ENCODE measurements at regions not wholly inside any gene's neighbourhood (a gene's known extent, or its start where the extent isn't known, plus 50 kb on each side); places are given as distances from the start of the nearest gene placed in this dataset.
"Not testable (repeated sequence)": the region's sequence is repeated elsewhere in the genome, so short reads cannot be mapped to it uniquely, and the experiment has no call there.

GRCh38 chr7:56828078-56828860 lies 304.0 kb downstream of the ZNF479 start:
- peaks cover 0 to 30% (median 13%) of the 10 kb centered on the region in 11 experiments; a peak in 11 of 22 replicates for H3K9me3 ChIP-seq (replicated peaks in 1 of 11)
- not testable (repeated sequence) for H3K27ac ChIP-seq, H3K27me3 ChIP-seq, H3K4me3 ChIP-seq, H4K20me1 ChIP-seq, H3K4me1 ChIP-seq, H3K9ac ChIP-seq, H3K4me2 ChIP-seq, H3K36me3 ChIP-seq

- not testable (repeated sequence) for H3K27ac ChIP-seq, H3K4me1 ChIP-seq, H3K9ac ChIP-seq, H3K36me3 ChIP-seq, H3K4me3 ChIP-seq, H3K27me3 ChIP-seq, H3K4me2 ChIP-seq, H4K20me1 ChIP-seq
- H3K9me3 ChIP-seq (replicated peaks in 1 of 11): peaks cover 0 to 30% (median 13%) of the 10 kb centered on the region in 11 experiments; a peak in 11 of 22 replicates
These were observed 304.7 kb downstream of the ZNF479 start for GRCh38 chr7:56827539-56827938.

DNA sequence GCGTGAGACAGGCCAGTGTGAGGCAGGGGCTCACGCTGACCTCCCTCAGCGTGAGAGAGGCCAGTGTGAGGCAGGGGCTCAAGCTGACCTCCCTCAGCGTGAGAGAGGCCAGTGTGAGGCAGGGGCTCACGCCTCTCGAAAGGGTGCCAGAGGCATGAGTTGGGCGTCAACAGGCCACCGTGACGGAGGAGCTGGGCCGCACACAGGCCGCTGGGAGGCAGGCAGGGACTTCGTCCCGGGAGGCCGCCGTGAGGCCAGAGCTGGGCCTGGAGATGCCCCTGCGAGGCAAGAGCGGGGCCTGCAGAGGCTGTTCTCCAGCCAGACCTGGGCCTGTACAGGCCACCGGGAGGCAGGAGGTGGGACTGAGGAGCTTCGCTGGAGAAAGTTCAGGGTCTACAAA lies 305.7 kb downstream of the ZNF479 start:
- H3K27ac ChIP-seq, H3K9ac ChIP-seq, H3K36me3 ChIP-seq, H4K20me1 ChIP-seq, H3K4me2 ChIP-seq, H3K27me3 ChIP-seq, H3K4me3 ChIP-seq, H3K4me1 ChIP-seq: not testable (repeated sequence)
- peaks cover 0 to 30% (median 13%) of the 10 kb centered on the region in 11 experiments; a peak in 10 of 22 replicates for H3K9me3 ChIP-seq (replicated peaks in 1 of 11)

GRCh38 chr7:56825756-56826540 lies 306.3 kb downstream of the ZNF479 start:
- not testable (repeated sequence) for H4K20me1 ChIP-seq, H3K9ac ChIP-seq, H3K27ac ChIP-seq

DNA sequence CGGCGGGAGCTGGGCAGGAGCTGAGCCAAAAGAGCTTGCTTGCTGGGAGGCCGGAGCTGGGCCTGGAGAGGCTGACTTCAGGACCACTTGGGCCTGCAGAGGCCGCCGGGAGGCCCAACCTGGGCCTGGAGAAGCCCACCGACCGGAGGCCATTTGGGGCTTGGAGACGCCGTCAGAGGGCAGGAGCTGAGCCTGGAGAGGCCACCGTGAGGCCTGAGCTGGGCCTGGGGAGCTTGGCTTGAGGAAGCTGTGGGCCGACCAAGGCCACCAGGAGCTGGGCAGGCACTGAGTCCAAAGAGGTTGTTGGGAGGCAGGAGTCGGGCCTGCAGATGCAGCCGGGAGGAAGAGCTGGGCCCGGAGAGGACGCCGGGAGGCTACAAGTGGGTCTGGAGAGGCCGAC lies 307.1 kb downstream of the ZNF479 start:
- not testable (repeated sequence) for H3K27me3 ChIP-seq, H3K4me2 ChIP-seq, H3K4me1 ChIP-seq, H3K27ac ChIP-seq, H3K4me3 ChIP-seq, H3K9ac ChIP-seq, H3K36me3 ChIP-seq, H4K20me1 ChIP-seq
- peaks cover 0 to 30% (median 13%) of the 10 kb centered on the region in 11 experiments; a peak in 10 of 22 replicates for H3K9me3 ChIP-seq (replicated peaks in 1 of 11)

More at GRCh38 chr7:56825756-56826540, 306.3 kb downstream of the ZNF479 start:
- H3K27me3 ChIP-seq, H3K4me1 ChIP-seq, H3K4me3 ChIP-seq, H3K4me2 ChIP-seq, H3K36me3 ChIP-seq: not testable (repeated sequence)
- H3K9me3 ChIP-seq (replicated peaks in 1 of 11): peaks cover 0 to 30% (median 13%) of the 10 kb centered on the region in 11 experiments; a peak in 10 of 22 replicates

DNA sequence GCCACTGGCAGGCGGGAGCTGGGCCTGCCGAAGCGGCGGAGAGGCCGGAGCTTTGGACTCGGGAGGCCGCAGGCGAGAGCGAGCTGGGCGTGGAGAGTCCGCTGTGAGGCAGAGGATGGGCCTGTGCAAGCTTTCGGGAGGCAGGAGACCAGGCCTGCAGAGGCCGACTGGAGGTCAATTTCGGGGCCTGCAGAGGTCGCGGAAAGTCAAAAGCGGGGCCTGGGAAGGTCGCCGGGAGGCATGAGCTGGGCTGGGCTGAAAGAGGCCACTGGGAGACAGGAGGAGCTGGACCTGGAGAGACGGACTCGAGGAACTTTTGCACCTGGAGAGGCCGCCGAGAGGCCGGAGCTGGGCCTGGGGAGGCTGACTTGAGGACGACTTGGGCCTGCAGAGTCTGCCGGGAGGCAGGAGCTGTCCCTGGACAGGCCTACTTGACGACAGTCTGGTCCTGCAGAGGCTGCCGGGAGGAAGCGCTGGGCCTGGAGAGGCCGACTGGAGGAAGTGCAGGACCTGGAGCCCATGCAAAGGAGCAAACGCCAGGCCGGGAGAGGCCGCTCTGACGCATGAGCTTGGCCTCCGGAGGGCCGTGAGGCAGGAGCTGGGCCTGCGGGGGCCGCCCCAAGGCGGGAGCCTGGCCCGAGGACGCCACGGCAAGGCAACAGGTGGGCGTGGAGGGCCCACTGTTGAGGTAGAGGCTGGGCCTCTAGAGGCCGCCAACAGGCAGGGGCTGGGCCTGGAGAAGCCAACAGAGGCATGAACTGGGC lies 308.2 kb downstream of the ZNF479 start:
- not testable (repeated sequence) for H3K27me3 ChIP-seq, H3K36me3 ChIP-seq, H3K4me2 ChIP-seq, H3K4me1 ChIP-seq, H4K20me1 ChIP-seq, H3K27ac ChIP-seq, H3K4me3 ChIP-seq, H3K9ac ChIP-seq
- H3K9me3 ChIP-seq (replicated peaks in 1 of 11): peaks cover 0 to 30% (median 13%) of the 10 kb centered on the region in 11 experiments; a peak in 10 of 22 replicates

DNA sequence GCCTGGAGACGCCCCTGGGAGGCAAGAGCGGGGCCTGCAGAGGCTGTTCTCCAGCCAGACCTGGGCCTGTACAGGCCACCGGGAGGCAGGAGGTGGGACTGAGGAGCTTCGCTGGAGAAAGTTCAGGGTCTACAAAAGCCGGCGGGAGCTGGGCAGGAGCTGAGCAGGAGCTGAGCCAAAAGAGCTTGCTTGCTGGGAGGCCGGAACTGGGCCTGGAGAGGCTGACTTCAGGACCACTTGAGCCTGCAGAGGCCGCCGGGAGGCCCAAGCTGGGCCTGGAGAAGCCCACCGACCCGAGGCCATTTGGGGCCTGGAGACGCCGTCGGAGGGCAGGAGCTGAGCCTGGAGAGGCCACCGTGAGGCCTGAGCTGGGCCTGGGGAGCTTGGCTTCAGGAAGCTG lies 309.0 kb downstream of the ZNF479 start:
- H3K9ac ChIP-seq, H3K4me1 ChIP-seq, H3K4me3 ChIP-seq, H3K27ac ChIP-seq, H3K36me3 ChIP-seq, H3K4me2 ChIP-seq, H3K27me3 ChIP-seq, H4K20me1 ChIP-seq: not testable (repeated sequence)
- peaks cover 0 to 25% (median 9%) of the 10 kb centered on the region in 11 experiments; a peak in 10 of 22 replicates for H3K9me3 ChIP-seq (replicated peaks in 1 of 11)

- not testable (repeated sequence) for H3K4me1 ChIP-seq, H3K4me3 ChIP-seq, H3K27ac ChIP-seq, H3K9ac ChIP-seq, H3K27me3 ChIP-seq, H4K20me1 ChIP-seq, H3K4me2 ChIP-seq, H3K36me3 ChIP-seq
- H3K9me3 ChIP-seq (replicated peaks in 1 of 11): peaks cover 0 to 15% (median 4%) of the 10 kb centered on the region in 11 experiments; a peak in 7 of 22 replicates
These were observed 310.1 kb downstream of the ZNF479 start for GRCh38 chr7:56822153-56822552.

DNA sequence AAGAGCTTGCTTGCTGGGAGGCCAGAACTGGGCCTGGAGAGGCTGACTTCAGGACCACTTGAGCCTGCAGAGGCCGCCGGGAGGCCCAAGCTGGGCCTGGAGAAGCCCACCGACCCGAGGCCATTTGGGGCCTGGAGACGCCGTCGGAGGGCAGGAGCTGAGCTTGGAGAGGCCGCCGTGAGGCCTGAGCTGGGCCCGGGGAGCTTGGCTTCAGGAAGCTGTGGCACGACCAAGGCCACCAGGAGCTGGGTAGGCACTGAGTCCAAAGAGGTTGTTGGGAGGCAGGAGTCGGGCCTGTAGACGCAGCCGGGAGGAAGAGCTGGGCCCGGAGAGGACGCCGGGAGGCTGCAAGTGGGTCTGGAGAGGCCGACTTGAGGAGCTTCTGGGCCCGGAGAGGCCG lies 310.7 kb downstream of the ZNF479 start:
- H3K27ac ChIP-seq, H3K4me2 ChIP-seq, H3K27me3 ChIP-seq, H3K4me3 ChIP-seq, H4K20me1 ChIP-seq, H3K36me3 ChIP-seq, H3K4me1 ChIP-seq, H3K9ac ChIP-seq: not testable (repeated sequence)
- H3K9me3 ChIP-seq (replicated peaks in 1 of 11): peaks cover 0 to 13% (median 4%) of the 10 kb centered on the region in 11 experiments; a peak in 7 of 22 replicates

DNA sequence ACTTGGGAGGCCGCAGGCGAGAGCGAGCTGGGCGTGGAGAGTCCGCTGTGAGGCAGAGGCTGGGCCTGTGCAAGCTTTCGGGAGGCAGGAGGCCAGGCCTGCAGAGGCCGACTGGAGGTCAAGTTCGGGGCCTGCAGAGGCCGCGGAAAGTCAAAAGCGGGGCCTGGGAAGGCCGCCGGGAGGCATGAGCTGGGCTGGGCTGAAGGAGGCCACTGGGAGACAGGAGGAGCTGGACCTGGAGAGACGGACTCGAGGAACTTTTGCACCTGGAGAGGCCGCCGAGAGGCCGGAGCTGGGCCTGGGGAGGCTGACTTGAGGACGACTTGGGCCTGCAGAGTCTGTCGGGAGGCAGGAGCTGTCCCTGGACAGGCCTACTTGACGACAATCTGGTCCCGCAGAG lies 314.0 kb downstream of the ZNF479 start:
- not testable (repeated sequence) for H3K9ac ChIP-seq; H3K36me3 ChIP-seq; H3K27ac ChIP-seq; H4K20me1 ChIP-seq; H3K4me2 ChIP-seq; H3K4me3 ChIP-seq; H3K4me1 ChIP-seq; H3K9me3 ChIP-seq (replicated peaks in 1 of 11); H3K27me3 ChIP-seq

GRCh38 chr7:56814911-56815310 lies 317.3 kb downstream of the ZNF479 start:
- not testable (repeated sequence) for H4K20me1 ChIP-seq, H3K27ac ChIP-seq, H3K27me3 ChIP-seq, H3K4me3 ChIP-seq, H3K4me2 ChIP-seq, H3K4me1 ChIP-seq, H3K36me3 ChIP-seq, H3K9ac ChIP-seq
- peaks cover 16 to 23% (median 21%) of the 10 kb centered on the region in 11 experiments for H3K9me3 ChIP-seq (replicated peaks in 1 of 11)

- H3K4me2 ChIP-seq, H3K36me3 ChIP-seq, H3K4me1 ChIP-seq, H3K27me3 ChIP-seq, H3K27ac ChIP-seq, H4K20me1 ChIP-seq, H3K4me3 ChIP-seq, H3K9ac ChIP-seq: not testable (repeated sequence)
- H3K9me3 ChIP-seq (replicated peaks in 1 of 11): peaks cover 20 to 28% (median 26%) of the 10 kb centered on the region in 11 experiments
These were observed 317.8 kb downstream of the ZNF479 start for GRCh38 chr7:56814390-56814789.

DNA sequence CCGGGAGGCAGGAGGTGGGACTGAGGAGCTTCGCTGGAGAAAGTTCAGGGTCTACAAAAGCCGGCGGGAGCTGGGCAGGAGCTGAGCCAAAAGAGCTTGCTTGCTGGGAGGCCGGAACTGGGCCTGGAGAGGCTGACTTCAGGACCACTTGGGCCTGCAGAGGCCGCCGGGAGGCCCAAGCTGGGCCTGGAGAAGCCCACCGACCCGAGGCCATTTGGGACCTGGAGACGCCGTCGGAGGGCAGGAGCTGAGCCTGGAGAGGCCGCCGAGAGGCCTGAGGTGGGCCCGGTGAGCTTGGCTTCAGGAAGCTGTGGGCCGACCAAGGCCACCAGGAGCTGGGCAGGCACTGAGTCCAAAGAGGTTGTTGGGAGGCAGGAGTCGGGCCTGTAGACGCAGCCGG lies 318.3 kb downstream of the ZNF479 start:
- not testable (repeated sequence) for H3K27me3 ChIP-seq, H3K4me2 ChIP-seq, H3K36me3 ChIP-seq, H3K27ac ChIP-seq, H3K4me1 ChIP-seq, H4K20me1 ChIP-seq, H3K4me3 ChIP-seq, H3K9ac ChIP-seq
- peaks cover 22 to 32% (median 29%) of the 10 kb centered on the region in 11 experiments for H3K9me3 ChIP-seq (replicated peaks in 1 of 11)
